ENCODE measurements at regions not wholly inside any gene's neighbourhood (a gene's known extent, or its start where the extent isn't known, plus 50 kb on each side); places are given as distances from the start of the nearest gene placed in this dataset.

DNA sequence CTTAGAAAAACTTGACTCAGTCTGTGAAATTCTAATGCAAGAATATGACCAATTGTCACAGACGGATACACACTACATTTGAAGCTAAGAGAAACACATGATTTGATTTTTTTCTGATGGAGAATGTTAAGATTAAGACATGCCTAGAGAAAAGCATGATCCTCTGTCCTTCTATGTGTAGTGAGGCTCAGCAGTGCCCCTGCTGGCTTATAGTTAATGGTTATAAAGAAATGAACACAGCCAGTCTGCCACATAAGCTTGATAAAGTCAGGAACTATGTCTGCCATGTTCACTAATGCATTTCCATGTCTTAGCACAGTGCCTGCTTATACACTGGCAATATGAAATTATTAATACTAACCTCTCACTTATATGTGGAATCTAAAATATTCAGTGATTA lies 168.1 kb upstream of the DAAM1 start:
- TF ChIP-seq ZFP3 (CRISPR knock-in tag; IDR thresholded peaks at IDR 0.05) (no peak), RARB (CRISPR knock-in tag; IDR thresholded peaks at IDR 0.05) (no peak), SNAI2 (CRISPR knock-in tag; IDR thresholded peaks at IDR 0.05) (no peak), ZNF70 (CRISPR knock-in tag; IDR thresholded peaks at IDR 0.05) (no peak), ARNTL (CRISPR knock-in tag; IDR thresholded peaks at IDR 0.05; ENCODE audit: borderline replicate concordance, low read depth) (no peak), ZNF8 (CRISPR knock-in tag; IDR thresholded peaks at IDR 0.05) (no peak), ZNF565 (CRISPR knock-in tag; conservative IDR thresholded peaks at IDR 0.05; ENCODE audit: low read depth) (no peak), OSR1 (CRISPR knock-in tag; IDR thresholded peaks at IDR 0.05) (no peak), BACH2 (CRISPR knock-in tag; IDR thresholded peaks at IDR 0.05; ENCODE audit: borderline replicate concordance) (no peak)
- TF ChIP-seq, protein P1, sequence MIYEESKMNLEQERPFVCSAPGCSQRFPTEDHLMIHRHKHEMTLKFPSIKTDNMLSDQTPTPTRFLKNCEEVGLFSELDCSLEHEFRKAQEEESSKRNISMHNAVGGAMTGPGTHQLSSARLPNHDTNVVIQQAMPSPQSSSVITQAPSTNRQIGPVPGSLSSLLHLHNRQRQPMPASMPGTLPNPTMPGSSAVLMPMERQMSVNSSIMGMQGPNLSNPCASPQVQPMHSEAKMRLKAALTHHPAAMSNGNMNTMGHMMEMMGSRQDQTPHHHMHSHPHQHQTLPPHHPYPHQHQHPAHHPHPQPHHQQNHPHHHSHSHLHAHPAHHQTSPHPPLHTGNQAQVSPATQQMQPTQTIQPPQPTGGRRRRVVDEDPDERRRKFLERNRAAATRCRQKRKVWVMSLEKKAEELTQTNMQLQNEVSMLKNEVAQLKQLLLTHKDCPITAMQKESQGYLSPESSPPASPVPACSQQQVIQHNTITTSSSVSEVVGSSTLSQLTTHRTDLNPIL (CRISPR knock-in tag; IDR thresholded peaks at IDR 0.05; ENCODE audit: low read depth): no peak
- TF ChIP-seq, protein P2, sequence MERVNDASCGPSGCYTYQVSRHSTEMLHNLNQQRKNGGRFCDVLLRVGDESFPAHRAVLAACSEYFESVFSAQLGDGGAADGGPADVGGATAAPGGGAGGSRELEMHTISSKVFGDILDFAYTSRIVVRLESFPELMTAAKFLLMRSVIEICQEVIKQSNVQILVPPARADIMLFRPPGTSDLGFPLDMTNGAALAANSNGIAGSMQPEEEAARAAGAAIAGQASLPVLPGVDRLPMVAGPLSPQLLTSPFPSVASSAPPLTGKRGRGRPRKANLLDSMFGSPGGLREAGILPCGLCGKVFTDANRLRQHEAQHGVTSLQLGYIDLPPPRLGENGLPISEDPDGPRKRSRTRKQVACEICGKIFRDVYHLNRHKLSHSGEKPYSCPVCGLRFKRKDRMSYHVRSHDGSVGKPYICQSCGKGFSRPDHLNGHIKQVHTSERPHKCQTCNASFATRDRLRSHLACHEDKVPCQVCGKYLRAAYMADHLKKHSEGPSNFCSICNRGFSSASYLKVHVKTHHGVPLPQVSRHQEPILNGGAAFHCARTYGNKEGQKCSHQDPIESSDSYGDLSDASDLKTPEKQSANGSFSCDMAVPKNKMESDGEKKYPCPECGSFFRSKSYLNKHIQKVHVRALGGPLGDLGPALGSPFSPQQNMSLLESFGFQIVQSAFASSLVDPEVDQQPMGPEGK (CRISPR knock-in tag; IDR thresholded peaks at IDR 0.05; ENCODE audit: borderline replicate concordance): no peak
- TF ChIP-seq, protein P3, sequence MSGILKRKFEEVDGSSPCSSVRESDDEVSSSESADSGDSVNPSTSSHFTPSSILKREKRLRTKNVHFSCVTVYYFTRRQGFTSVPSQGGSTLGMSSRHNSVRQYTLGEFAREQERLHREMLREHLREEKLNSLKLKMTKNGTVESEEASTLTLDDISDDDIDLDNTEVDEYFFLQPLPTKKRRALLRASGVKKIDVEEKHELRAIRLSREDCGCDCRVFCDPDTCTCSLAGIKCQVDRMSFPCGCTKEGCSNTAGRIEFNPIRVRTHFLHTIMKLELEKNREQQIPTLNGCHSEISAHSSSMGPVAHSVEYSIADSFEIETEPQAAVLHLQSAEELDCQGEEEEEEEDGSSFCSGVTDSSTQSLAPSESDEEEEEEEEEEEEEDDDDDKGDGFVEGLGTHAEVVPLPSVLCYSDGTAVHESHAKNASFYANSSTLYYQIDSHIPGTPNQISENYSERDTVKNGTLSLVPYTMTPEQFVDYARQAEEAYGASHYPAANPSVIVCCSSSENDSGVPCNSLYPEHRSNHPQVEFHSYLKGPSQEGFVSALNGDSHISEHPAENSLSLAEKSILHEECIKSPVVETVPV (CRISPR knock-in tag; IDR thresholded peaks at IDR 0.05): no peak
